HUES48 (cell line): ENCODE measurements at regions not wholly inside any gene's neighbourhood (a gene's known extent, or its start where the extent isn't known, plus 50 kb on each side); places are given as distances from the start of the nearest gene placed in this dataset.

Experiments used
- H3K27ac ChIP-seq: one replicate; pipeline ENCODE4 v1.7.0; 2013; ENCODE audit warnings: low read depth, low read length, inconsistent platforms
- H3K27me3 ChIP-seq: 2 replicates; pipeline ENCODE4 v1.6.1; 2013; ENCODE audit warnings: mild to moderate bottlenecking, low read length; ENCODE audit not compliant: control insufficient read depth, insufficient read depth
- H3K36me3 ChIP-seq: 2 replicates; pipeline ENCODE4 v1.6.1; 2013; ENCODE audit warnings: low read length; ENCODE audit not compliant: control insufficient read depth, insufficient read depth
- H3K4me1 ChIP-seq: 2 replicates; pipeline ENCODE4 v1.6.1; 2013; ENCODE audit warnings: mild to moderate bottlenecking, low read length; ENCODE audit not compliant: control insufficient read depth, insufficient read depth
- H3K4me3 ChIP-seq: 2 replicates; pipeline ENCODE4 v1.5.1; 2013; ENCODE audit warnings: mild to moderate bottlenecking, low read depth, low read length
- H3K9ac ChIP-seq: 2 replicates; pipeline ENCODE4 v1.6.1; 2013; ENCODE audit warnings: mild to moderate bottlenecking, low read depth, low read length, moderate library complexity
- H3K9me3 ChIP-seq: 2 replicates; pipeline ENCODE4 v1.6.1; 2013; ENCODE audit warnings: low read length; ENCODE audit not compliant: control insufficient read depth, insufficient read depth

- H3K9ac ChIP-seq: no peak overlapping the region; the same call in 1 of the 2 replicates
- peaks cover 63% of the 10 kb centered on the region for H3K27me3 ChIP-seq
- H3K4me3 ChIP-seq: peak overlapping the region; percentile 85
- H3K36me3 ChIP-seq: no peaks in the 10 kb centered on the region
- peaks cover 16% of the 10 kb centered on the region; the same call in 1 of the 2 replicates for H3K4me1 ChIP-seq
- H3K9me3 ChIP-seq: no peaks in the 10 kb centered on the region
- H3K27ac ChIP-seq: peak overlapping the region; percentile 35
Observed at GRCh38 chr2:64865073-64865830, 123.9 kb upstream of the SLC1A4 start.

GRCh38 chr2:64865831-64866345, 123.3 kb upstream of the SLC1A4 start:
- Histone ChIP-seq H3K9ac (no peak overlapping the region), H3K27ac (no peak overlapping the region), H3K27me3 (peaks cover 56% of the 10 kb centered on the region)

GRCh38 chr2:64866797-64867196, 122.4 kb upstream of the SLC1A4 start:
- H3K36me3 ChIP-seq: no peaks in the 10 kb centered on the region
- H3K27ac ChIP-seq: no peak overlapping the region
- H3K27me3 ChIP-seq: peaks cover 47% of the 10 kb centered on the region
- peaks cover 12% of the 10 kb centered on the region; the same call in 1 of the 2 replicates for H3K4me1 ChIP-seq
- H3K9me3 ChIP-seq: no peaks in the 10 kb centered on the region
- no peak overlapping the region for H3K4me3 ChIP-seq
- H3K9ac ChIP-seq: no peak overlapping the region

More at GRCh38 chr2:64865831-64866345, 123.3 kb upstream of the SLC1A4 start:
- H3K4me1 ChIP-seq: peaks cover 12% of the 10 kb centered on the region; the same call in 1 of the 2 replicates
- no peaks in the 10 kb centered on the region for H3K9me3 ChIP-seq
- peak overlapping the region; percentile 85; the same call in 1 of the 2 replicates for H3K4me3 ChIP-seq
- no peaks in the 10 kb centered on the region for H3K36me3 ChIP-seq

- Histone ChIP-seq H3K9me3 (no peaks in the 10 kb centered on the region), H3K4me1 (peaks cover 12% of the 10 kb centered on the region; the same call in 1 of the 2 replicates), H3K9ac (no peak overlapping the region), H3K4me3 (no peak overlapping the region), H3K36me3 (no peaks in the 10 kb centered on the region), H3K27me3 (peaks cover 41% of the 10 kb centered on the region), H3K27ac (no peak overlapping the region)
Observed at GRCh38 chr2:64867253-64867996, 121.8 kb upstream of the SLC1A4 start.

- peaks cover 25% of the 10 kb centered on the region for H3K27me3 ChIP-seq
- H3K9me3 ChIP-seq: no peaks in the 10 kb centered on the region
- no peaks in the 10 kb centered on the region for H3K36me3 ChIP-seq
- H3K4me1 ChIP-seq: peaks cover 9% of the 10 kb centered on the region; the same call in 1 of the 2 replicates
- no peak overlapping the region for H3K4me3 ChIP-seq
- no peak overlapping the region for H3K27ac ChIP-seq
- no peak overlapping the region for H3K9ac ChIP-seq
Observed at GRCh38 chr2:64869126-64869525, 120.1 kb upstream of the SLC1A4 start.

GRCh38 chr2:64873472-64873924, 115.7 kb upstream of the SLC1A4 start:
- Histone ChIP-seq H3K27ac (no peak overlapping the region), H3K9me3 (no peaks in the 10 kb centered on the region), H3K4me3 (no peak overlapping the region), H3K36me3 (no peaks in the 10 kb centered on the region), H3K4me1 (peaks cover 8% of the 10 kb centered on the region; the same call in 1 of the 2 replicates), H3K27me3 (no peaks in the 10 kb centered on the region), H3K9ac (no peak overlapping the region)

- no peak overlapping the region for H3K4me3 ChIP-seq
- H3K36me3 ChIP-seq: no peaks in the 10 kb centered on the region
- H3K9me3 ChIP-seq: no peaks in the 10 kb centered on the region
- H3K27ac ChIP-seq: no peak overlapping the region
- H3K4me1 ChIP-seq: peaks cover 8% of the 10 kb centered on the region; the same call in 1 of the 2 replicates
- no peak overlapping the region for H3K9ac ChIP-seq
- H3K27me3 ChIP-seq: no peaks in the 10 kb centered on the region
Observed at GRCh38 chr2:64874593-64874992, 114.6 kb upstream of the SLC1A4 start.

GRCh38 chr2:64875368-64875767, 113.8 kb upstream of the SLC1A4 start:
- peaks cover 11% of the 10 kb centered on the region for H3K4me1 ChIP-seq
- H3K27ac ChIP-seq: no peak overlapping the region
- H3K9ac ChIP-seq: no peak overlapping the region
- H3K9me3 ChIP-seq: no peaks in the 10 kb centered on the region
- no peaks in the 10 kb centered on the region for H3K27me3 ChIP-seq
- no peak overlapping the region for H3K4me3 ChIP-seq
- no peaks in the 10 kb centered on the region for H3K36me3 ChIP-seq

GRCh38 chr2:64876137-64876647, 113.0 kb upstream of the SLC1A4 start:
- no peaks in the 10 kb centered on the region for H3K36me3 ChIP-seq
- H3K9ac ChIP-seq: no peak overlapping the region
- peak overlapping the region; percentile 77 for H3K27ac ChIP-seq
- no peaks in the 10 kb centered on the region for H3K27me3 ChIP-seq
- H3K9me3 ChIP-seq: no peaks in the 10 kb centered on the region
- H3K4me1 ChIP-seq: peaks cover 18% of the 10 kb centered on the region
- no peak overlapping the region for H3K4me3 ChIP-seq

- peaks cover 21% of the 10 kb centered on the region for H3K4me1 ChIP-seq
- H3K27me3 ChIP-seq: no peaks in the 10 kb centered on the region
- peak overlapping the region; percentile 49 for H3K27ac ChIP-seq
- no peaks in the 10 kb centered on the region for H3K9me3 ChIP-seq
- H3K4me3 ChIP-seq: no peak overlapping the region
- no peak overlapping the region for H3K9ac ChIP-seq
- no peaks in the 10 kb centered on the region for H3K36me3 ChIP-seq
Observed at GRCh38 chr2:64879745-64880144, 109.5 kb upstream of the SLC1A4 start.
